ENCODE measurements at regions not wholly inside any gene's neighbourhood (a gene's known extent, or its start where the extent isn't known, plus 50 kb on each side); places are given as distances from the start of the nearest gene placed in this dataset.

GRCh38 chr6:159328052-159328451 is 158.9 kb downstream of the FNDC1 start:
- Mint-ChIP-seq H3K4me3 (no peak overlapping the region), H3K27me3 (ENCODE audit: low read depth) (peaks cover 4% of the 10 kb centered on the region), H3K36me3 (ENCODE audit: low read depth) (peaks cover under 1% of the 10 kb centered on the region), H3K9me3 (peaks cover 6% of the 10 kb centered on the region), H3K4me1 (no peaks in the 10 kb centered on the region), H3K27ac (ENCODE audit: unreplicated experiment) (no peak overlapping the region)
- TF ChIP-seq, protein P1, sequence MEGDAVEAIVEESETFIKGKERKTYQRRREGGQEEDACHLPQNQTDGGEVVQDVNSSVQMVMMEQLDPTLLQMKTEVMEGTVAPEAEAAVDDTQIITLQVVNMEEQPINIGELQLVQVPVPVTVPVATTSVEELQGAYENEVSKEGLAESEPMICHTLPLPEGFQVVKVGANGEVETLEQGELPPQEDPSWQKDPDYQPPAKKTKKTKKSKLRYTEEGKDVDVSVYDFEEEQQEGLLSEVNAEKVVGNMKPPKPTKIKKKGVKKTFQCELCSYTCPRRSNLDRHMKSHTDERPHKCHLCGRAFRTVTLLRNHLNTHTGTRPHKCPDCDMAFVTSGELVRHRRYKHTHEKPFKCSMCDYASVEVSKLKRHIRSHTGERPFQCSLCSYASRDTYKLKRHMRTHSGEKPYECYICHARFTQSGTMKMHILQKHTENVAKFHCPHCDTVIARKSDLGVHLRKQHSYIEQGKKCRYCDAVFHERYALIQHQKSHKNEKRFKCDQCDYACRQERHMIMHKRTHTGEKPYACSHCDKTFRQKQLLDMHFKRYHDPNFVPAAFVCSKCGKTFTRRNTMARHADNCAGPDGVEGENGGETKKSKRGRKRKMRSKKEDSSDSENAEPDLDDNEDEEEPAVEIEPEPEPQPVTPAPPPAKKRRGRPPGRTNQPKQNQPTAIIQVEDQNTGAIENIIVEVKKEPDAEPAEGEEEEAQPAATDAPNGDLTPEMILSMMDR (conservative IDR thresholded peaks at IDR 0.05) = no peak
- DNase-seq (ENCODE audit: low read depth, low spot score) = no peak

GRCh38 chr6:159325476-159325875 is 156.3 kb downstream of the FNDC1 start:
- DNase-seq (ENCODE audit: low read depth, low spot score) = no peak
- H3K4me3 Mint-ChIP-seq = no peak overlapping the region
- TF ChIP-seq, protein P1 (conservative IDR thresholded peaks at IDR 0.05) = no peak
- no peaks in the 10 kb centered on the region for H3K36me3 Mint-ChIP-seq (ENCODE audit: low read depth)
- H3K9me3 Mint-ChIP-seq = no peaks in the 10 kb centered on the region
- H3K4me1 Mint-ChIP-seq = no peaks in the 10 kb centered on the region
- H3K27ac Mint-ChIP-seq (ENCODE audit: unreplicated experiment) = peak overlapping the region; percentile 47
- peaks cover 19% of the 10 kb centered on the region for H3K27me3 Mint-ChIP-seq (ENCODE audit: low read depth)

DNA sequence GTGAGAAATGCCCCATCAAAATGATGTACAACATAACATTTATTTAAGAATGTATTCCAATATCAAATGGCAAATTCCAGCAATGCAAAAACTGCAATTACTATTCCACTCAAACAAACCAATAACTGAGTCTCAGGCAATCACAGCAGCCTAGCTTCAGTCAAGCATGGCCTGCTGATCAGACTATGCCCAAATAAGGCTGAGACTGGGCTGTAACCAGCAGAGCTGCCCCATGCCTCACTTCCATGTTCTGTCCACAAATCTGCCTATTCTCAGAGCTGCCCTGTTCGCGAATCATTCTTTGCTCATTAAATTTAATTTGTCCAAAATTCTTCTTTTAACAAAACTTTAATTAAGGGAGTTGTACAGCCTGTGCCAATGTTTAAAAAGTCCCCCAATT is 155.4 kb downstream of the FNDC1 start:
- Mint-ChIP-seq H3K4me3 (no peak overlapping the region), H3K27me3 (ENCODE audit: low read depth) (peaks cover 25% of the 10 kb centered on the region), H3K9me3 (no peaks in the 10 kb centered on the region), H3K4me1 (no peaks in the 10 kb centered on the region), H3K36me3 (ENCODE audit: low read depth) (no peaks in the 10 kb centered on the region), H3K27ac (ENCODE audit: unreplicated experiment) (no peak overlapping the region)
- DNase-seq (ENCODE audit: low read depth, low spot score) = no peak
- TF ChIP-seq, protein P1 (conservative IDR thresholded peaks at IDR 0.05) = no peak

All from neural crest cell (in vitro differentiated cells).